Caco-2 (cell line): ENCODE measurements at regions not wholly inside any gene's neighbourhood (a gene's known extent, or its start where the extent isn't known, plus 50 kb on each side); places are given as distances from the start of the nearest gene placed in this dataset.

Experiments used
- BruUV-seq: library from RNA; stranded (reverse); fragments of 400-500 nt; replicated peaks from 2 replicates; lab custom pipeline; 2021; lab: Mats Ljungman, UMichigan
- CTCF ChIA-PET: fragments of 300-600 bp; sonication (Branson Sonifier 250); formaldehyde crosslinking; loops from one replicate; lab custom pipeline; 2022; ENCODE audit warnings: antibody characterized with exemption; lab: Charles Lee
- POLR2A ChIA-PET: fragments of 300-600 bp; sonication (Branson Sonifier 250); formaldehyde crosslinking; loops from one replicate; lab custom pipeline; 2022; ENCODE audit warnings: antibody characterized with exemption; lab: Charles Lee
- DNase-seq, 2 experiments: peaks; one replicate each; pipeline versions ENCODE4 v3.0.0 to v3.0.0-alpha.2; 2020 to 2022
- H3K27me3 ChIP-seq: replicated peaks from 2 replicates; pipeline ENCODE4 v1.6.0; 2011; ENCODE audit warnings: low read length; ENCODE audit not compliant: control insufficient read depth, insufficient read depth
- H3K36me3 ChIP-seq: 2 replicates; pipeline ENCODE4 v1.5.1; 2011; ENCODE audit warnings: low read length; ENCODE audit not compliant: control insufficient read depth, insufficient read depth
- H3K4me1 ChIP-seq: fragments of 250-450 bp; sonication (Bioruptor Pico); 2 replicates; pipeline ENCODE4 v1.5.1; 2020; ENCODE audit warnings: mild to moderate bottlenecking
- H3K4me3 ChIP-seq: 2 replicates; pipeline ENCODE4 v1.5.1; 2011; ENCODE audit warnings: low read depth, mild to moderate bottlenecking, control low read depth, low read length
- H3K9me3 ChIP-seq: fragments of 250-450 bp; sonication (Bioruptor Pico); 2 replicates; pipeline ENCODE4 v1.5.1; 2020; ENCODE audit warnings: mild to moderate bottlenecking, moderate library complexity
- H3K27ac Mint-ChIP-seq: one replicate; pipeline ENCODE4 v1.8.0; 2022; ENCODE audit warnings: mixed read lengths; ENCODE audit not compliant: unreplicated experiment
- H3K27me3 Mint-ChIP-seq: one replicate; pipeline ENCODE4 v1.8.0; 2022; ENCODE audit warnings: mixed read lengths; ENCODE audit not compliant: insufficient read depth, unreplicated experiment
- H3K36me3 Mint-ChIP-seq: one replicate; pipeline ENCODE4 v1.8.0; 2022; ENCODE audit warnings: mild to moderate bottlenecking, mixed read lengths; ENCODE audit not compliant: insufficient read depth, unreplicated experiment
- H3K4me1 Mint-ChIP-seq: one replicate; pipeline ENCODE4 v1.8.0; 2022; ENCODE audit warnings: low read depth, mixed read lengths; ENCODE audit not compliant: unreplicated experiment
- H3K4me3 Mint-ChIP-seq: one replicate; pipeline ENCODE4 v1.8.0; 2022; ENCODE audit warnings: mild to moderate bottlenecking, moderate library complexity, mixed read lengths; ENCODE audit not compliant: unreplicated experiment
- H3K9me3 Mint-ChIP-seq: one replicate; pipeline ENCODE4 v1.8.0; 2022; ENCODE audit warnings: mixed read lengths; ENCODE audit not compliant: unreplicated experiment
- intact Hi-C: fragments of 100-400 bp; cut with micrococcal nuclease; formaldehyde crosslinking; loops from one replicate; pipeline ENCODE4 v1.10.0; 2022; ENCODE audit not compliant: unreplicated experiment
- TF ChIP-seq, protein P1 (sequence below), 2 experiments: fragments of 200-600 bp in 1 of 2; IDR thresholded peaks; 1 replicate in 1 of 2; 2 replicates in 1 of 2; pipeline versions ENCODE4 v1.5.1 to v1.8.0; 2011 to 2022; ENCODE audit warnings: antibody characterized with exemption in 1 of 2, control low read depth in 1 of 2, inconsistent platforms in 1 of 2, low read depth in 1 of 2, low read length in 1 of 2, mild to moderate bottlenecking in 1 of 2, moderate library complexity in 1 of 2; ENCODE audit not compliant: insufficient read depth in 1 of 2, severe bottlenecking in 1 of 2, unreplicated experiment in 1 of 2

GRCh38 chr12:87230441-87230840, 798.8 kb downstream of the C12orf50 start:
- H3K4me3 Mint-ChIP-seq: no peak overlapping the region
- Histone ChIP-seq H3K4me3 (no peak overlapping the region), H3K36me3 (no peaks in the 10 kb centered on the region), H3K27me3 (no peaks in the 10 kb centered on the region), H3K9me3 (no peaks in the 10 kb centered on the region), H3K4me1 (no peaks in the 10 kb centered on the region)
- TF ChIP-seq, protein P1, sequence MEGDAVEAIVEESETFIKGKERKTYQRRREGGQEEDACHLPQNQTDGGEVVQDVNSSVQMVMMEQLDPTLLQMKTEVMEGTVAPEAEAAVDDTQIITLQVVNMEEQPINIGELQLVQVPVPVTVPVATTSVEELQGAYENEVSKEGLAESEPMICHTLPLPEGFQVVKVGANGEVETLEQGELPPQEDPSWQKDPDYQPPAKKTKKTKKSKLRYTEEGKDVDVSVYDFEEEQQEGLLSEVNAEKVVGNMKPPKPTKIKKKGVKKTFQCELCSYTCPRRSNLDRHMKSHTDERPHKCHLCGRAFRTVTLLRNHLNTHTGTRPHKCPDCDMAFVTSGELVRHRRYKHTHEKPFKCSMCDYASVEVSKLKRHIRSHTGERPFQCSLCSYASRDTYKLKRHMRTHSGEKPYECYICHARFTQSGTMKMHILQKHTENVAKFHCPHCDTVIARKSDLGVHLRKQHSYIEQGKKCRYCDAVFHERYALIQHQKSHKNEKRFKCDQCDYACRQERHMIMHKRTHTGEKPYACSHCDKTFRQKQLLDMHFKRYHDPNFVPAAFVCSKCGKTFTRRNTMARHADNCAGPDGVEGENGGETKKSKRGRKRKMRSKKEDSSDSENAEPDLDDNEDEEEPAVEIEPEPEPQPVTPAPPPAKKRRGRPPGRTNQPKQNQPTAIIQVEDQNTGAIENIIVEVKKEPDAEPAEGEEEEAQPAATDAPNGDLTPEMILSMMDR (IDR thresholded peaks at IDR 0.05; ENCODE audit: insufficient read depth in 1 of 2, low read depth in 1 of 2, low read length in 1 of 2, severe bottlenecking in 1 of 2, unreplicated experiment in 1 of 2): no peak
- POLR2A ChIA-PET: no interaction called here
- no peaks in the 10 kb centered on the region for H3K4me1 Mint-ChIP-seq
- CTCF ChIA-PET: no interaction called here
- H3K27ac Mint-ChIP-seq: no peak overlapping the region
- no peaks in the 10 kb centered on the region for H3K9me3 Mint-ChIP-seq
- no peaks in the 10 kb centered on the region for H3K36me3 Mint-ChIP-seq
- intact Hi-C loops: no loop called here
- no peak for DNase-seq
- H3K27me3 Mint-ChIP-seq: no peaks in the 10 kb centered on the region
- BruUV-seq: no TSS peak

GRCh38 chr12:87227162-87227561, 802.0 kb downstream of the C12orf50 start:
- Histone ChIP-seq H3K4me1 (no peaks in the 10 kb centered on the region), H3K9me3 (no peaks in the 10 kb centered on the region), H3K27me3 (no peaks in the 10 kb centered on the region), H3K36me3 (no peaks in the 10 kb centered on the region), H3K4me3 (no peak overlapping the region)
- Mint-ChIP-seq H3K4me1 (no peaks in the 10 kb centered on the region), H3K27me3 (no peaks in the 10 kb centered on the region), H3K36me3 (no peaks in the 10 kb centered on the region), H3K9me3 (no peaks in the 10 kb centered on the region), H3K27ac (no peak overlapping the region), H3K4me3 (no peak overlapping the region)
- BruUV-seq: no TSS peak
- TF ChIP-seq, protein P1 (IDR thresholded peaks at IDR 0.05; ENCODE audit: insufficient read depth in 1 of 2, low read depth in 1 of 2, low read length in 1 of 2, severe bottlenecking in 1 of 2, unreplicated experiment in 1 of 2): no peak
- DNase-seq: no peak
- CTCF ChIA-PET: no interaction called here
- POLR2A ChIA-PET: no interaction called here
- intact Hi-C loops: no loop called here

DNA sequence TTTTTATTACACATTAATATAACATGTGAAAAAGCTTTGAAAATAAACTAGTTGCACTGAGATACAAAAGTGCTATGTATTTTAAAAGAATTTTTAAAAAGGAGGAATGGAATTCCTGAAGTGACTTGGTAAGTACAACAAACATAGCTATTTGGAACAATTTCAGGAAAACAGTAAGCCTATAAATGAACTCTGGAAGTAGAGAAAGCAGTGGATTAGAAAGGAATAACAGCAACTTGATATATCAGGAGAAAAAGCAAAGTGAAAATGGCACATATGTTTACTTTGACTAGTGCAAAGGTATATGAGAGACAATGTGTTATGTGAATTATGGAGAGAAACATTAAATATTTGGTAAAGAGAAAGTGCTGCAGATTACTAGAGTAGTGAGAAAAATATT, 811.7 kb downstream of the C12orf50 start:
- H3K4me3 ChIP-seq: no peak overlapping the region
- Mint-ChIP-seq H3K36me3 (no peaks in the 10 kb centered on the region), H3K27me3 (no peaks in the 10 kb centered on the region), H3K4me1 (no peaks in the 10 kb centered on the region), H3K9me3 (no peaks in the 10 kb centered on the region), H3K4me3 (no peak overlapping the region), H3K27ac (no peak overlapping the region)
- intact Hi-C loops: no loop called here
- H3K36me3 ChIP-seq: no peaks in the 10 kb centered on the region
- H3K27me3 ChIP-seq: no peaks in the 10 kb centered on the region
- DNase-seq: no peak
- POLR2A ChIA-PET: no interaction called here
- no peaks in the 10 kb centered on the region for H3K4me1 ChIP-seq
- no peaks in the 10 kb centered on the region for H3K9me3 ChIP-seq
- TF ChIP-seq, protein P1 (IDR thresholded peaks at IDR 0.05; ENCODE audit: insufficient read depth in 1 of 2, low read depth in 1 of 2, low read length in 1 of 2, severe bottlenecking in 1 of 2, unreplicated experiment in 1 of 2): no peak
- BruUV-seq: no TSS peak
- CTCF ChIA-PET: no interaction called here
